ENCODE measurements at regions not wholly inside any gene's neighbourhood (a gene's known extent, or its start where the extent isn't known, plus 50 kb on each side); places are given as distances from the start of the nearest gene placed in this dataset.
"Not testable (repeated sequence)": the region's sequence is repeated elsewhere in the genome, so short reads cannot be mapped to it uniquely, and the experiment has no call there.

DNA sequence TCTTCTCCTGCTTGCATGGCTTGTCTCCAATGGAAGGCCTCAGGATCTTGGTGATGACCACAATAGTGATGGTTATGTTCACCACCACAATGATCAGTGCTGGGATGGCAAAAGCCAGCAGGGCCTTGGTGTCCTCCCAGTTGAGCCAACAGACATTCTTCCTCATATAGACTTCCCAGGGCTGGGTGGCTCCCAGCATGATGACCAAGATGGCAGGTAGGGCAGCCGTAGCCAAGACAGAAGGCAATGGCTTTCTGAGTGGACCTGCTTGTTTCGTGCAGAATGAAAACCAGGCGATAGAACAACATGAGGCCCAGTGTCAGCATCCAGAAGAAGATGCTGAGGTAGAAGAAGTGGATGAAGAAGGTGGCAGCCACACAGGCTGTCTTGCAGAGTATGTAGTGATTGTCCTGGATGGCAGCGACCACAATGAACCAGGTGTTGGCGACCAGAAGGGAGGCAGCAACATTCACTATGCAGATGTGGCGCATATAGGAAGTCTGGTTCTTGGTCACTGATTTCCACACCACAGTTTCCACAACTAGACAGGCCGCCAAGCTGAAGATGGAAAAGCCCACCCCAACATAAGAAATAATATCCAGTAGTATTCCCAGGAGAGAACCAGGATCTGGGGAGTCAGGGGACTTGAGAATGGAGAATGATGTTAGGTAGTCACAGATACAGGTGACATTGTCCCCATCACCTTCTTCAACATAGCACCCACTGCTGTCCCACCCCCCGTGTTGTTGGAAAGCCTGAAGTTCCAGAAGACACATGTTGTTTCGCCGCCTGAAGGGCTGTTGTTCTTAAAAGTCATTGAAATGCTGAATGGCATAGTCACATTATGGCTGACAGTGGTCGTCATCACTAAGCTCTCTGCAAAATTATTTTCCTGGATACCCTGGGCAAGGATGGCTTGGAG is 1671.4 kb downstream of the SPATA31A7 start:
- not testable (repeated sequence) for H3K27me3 ChIP-seq (ENCODE audit: control insufficient read depth in 5 of 5, insufficient read depth in 4 of 5, low read length in 5 of 5); H3K9ac ChIP-seq (ENCODE audit: low read length in 5 of 5); H3K9me3 ChIP-seq (ENCODE audit: control insufficient read depth in 5 of 5, low read length in 5 of 5); H3K4me3 ChIP-seq (ENCODE audit: low read depth in 1 of 5, low read length in 5 of 5); H3K36me3 ChIP-seq (ENCODE audit: control insufficient read depth in 5 of 5, insufficient read depth in 5 of 5, low read length in 5 of 5); H3K27ac ChIP-seq (ENCODE audit: low read depth, low read length)
- H3K4me1 ChIP-seq (ENCODE audit: control insufficient read depth in 5 of 5, insufficient read depth in 5 of 5, low read length in 5 of 5) = peaks cover 0 to 13% (median 4%) of the 10 kb centered on the region in 5 donors

DNA sequence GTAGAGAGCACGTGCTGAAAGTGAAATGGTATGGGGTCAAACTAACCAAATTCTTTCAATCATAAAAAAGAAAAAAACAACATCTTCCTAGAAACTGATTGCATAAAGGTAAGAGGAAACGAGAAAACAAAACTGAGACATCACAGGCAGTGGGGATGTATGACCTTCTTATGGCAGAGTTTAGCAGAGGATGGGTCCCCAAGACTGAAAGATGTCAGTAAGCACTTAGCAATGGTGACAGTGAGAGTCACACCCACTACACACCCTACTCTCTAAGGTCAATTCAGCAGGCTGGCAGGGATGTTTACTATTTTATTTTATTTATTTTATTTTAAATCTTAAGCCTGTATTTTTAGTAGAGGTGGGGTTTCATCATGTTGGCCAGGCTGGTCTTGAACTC is 1672.3 kb downstream of the SPATA31A7 start:
- H3K9ac ChIP-seq (ENCODE audit: low read length in 5 of 5); H3K27ac ChIP-seq (ENCODE audit: low read depth, low read length); H3K9me3 ChIP-seq (ENCODE audit: control insufficient read depth in 5 of 5, low read length in 5 of 5); H3K27me3 ChIP-seq (ENCODE audit: control insufficient read depth in 5 of 5, insufficient read depth in 4 of 5, low read length in 5 of 5); H3K4me3 ChIP-seq (ENCODE audit: low read depth in 1 of 5, low read length in 5 of 5); H3K36me3 ChIP-seq (ENCODE audit: control insufficient read depth in 5 of 5, insufficient read depth in 5 of 5, low read length in 5 of 5): not testable (repeated sequence)
- peaks cover 0 to 13% (median 4%) of the 10 kb centered on the region in 5 donors for H3K4me1 ChIP-seq (ENCODE audit: control insufficient read depth in 5 of 5, insufficient read depth in 5 of 5, low read length in 5 of 5)

DNA sequence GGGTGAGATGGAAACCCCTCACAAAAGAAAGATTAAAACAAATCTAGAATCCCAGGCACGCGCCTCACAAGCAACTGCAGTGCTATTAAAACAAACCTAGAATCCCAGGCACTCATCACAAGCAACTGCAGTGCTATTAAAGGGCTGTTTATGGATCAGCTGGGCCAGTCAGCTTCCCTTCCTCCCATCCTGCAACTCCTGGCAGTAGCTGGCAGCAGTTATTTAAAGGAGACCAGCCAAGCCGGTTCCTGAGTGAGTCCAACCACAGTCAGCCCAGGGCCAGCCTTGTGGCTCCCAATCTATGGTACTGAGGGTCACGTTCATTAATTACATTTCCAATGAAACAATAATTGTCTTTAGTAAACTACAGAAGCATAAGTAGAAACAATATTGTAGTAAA is 1673.5 kb downstream of the SPATA31A7 start:
- not testable (repeated sequence) for H3K27me3 ChIP-seq (ENCODE audit: control insufficient read depth in 5 of 5, insufficient read depth in 4 of 5, low read length in 5 of 5); H3K27ac ChIP-seq (ENCODE audit: low read depth, low read length); H3K9ac ChIP-seq (ENCODE audit: low read length in 5 of 5); H3K9me3 ChIP-seq (ENCODE audit: control insufficient read depth in 5 of 5, low read length in 5 of 5); H3K36me3 ChIP-seq (ENCODE audit: control insufficient read depth in 5 of 5, insufficient read depth in 5 of 5, low read length in 5 of 5); H3K4me3 ChIP-seq (ENCODE audit: low read depth in 1 of 5, low read length in 5 of 5)
- H3K4me1 ChIP-seq (ENCODE audit: control insufficient read depth in 5 of 5, insufficient read depth in 5 of 5, low read length in 5 of 5) = peaks cover 0 to 13% (median 4%) of the 10 kb centered on the region in 5 donors

DNA sequence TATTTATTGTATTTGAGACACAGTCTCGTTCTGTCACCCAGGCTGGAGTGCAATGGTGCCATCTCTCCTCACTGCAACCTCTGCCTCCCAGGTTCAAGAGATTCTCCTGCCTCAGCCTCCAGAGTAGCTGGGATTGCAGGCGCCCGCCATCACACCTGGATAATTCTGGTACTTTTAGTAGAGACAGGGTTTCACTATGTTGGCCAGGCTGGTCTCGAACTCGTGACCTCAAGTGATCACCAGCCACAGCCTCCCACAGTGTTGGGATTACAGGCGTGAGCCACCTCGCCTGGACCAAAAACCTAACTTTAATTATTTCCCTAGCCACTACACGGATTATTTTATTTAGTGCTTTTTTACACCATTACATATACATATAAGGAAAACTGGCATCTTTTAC is 1674.0 kb downstream of the SPATA31A7 start:
- not testable (repeated sequence) for H3K9me3 ChIP-seq (ENCODE audit: control insufficient read depth in 5 of 5, low read length in 5 of 5); H3K27ac ChIP-seq (ENCODE audit: low read depth, low read length); H3K36me3 ChIP-seq (ENCODE audit: control insufficient read depth in 5 of 5, insufficient read depth in 5 of 5, low read length in 5 of 5); H3K27me3 ChIP-seq (ENCODE audit: control insufficient read depth in 5 of 5, insufficient read depth in 4 of 5, low read length in 5 of 5); H3K4me3 ChIP-seq (ENCODE audit: low read depth in 1 of 5, low read length in 5 of 5); H3K9ac ChIP-seq (ENCODE audit: low read length in 5 of 5)
- H3K4me1 ChIP-seq (ENCODE audit: control insufficient read depth in 5 of 5, insufficient read depth in 5 of 5, low read length in 5 of 5) = peaks cover 0 to 13% (median 4%) of the 10 kb centered on the region in 5 donors

DNA sequence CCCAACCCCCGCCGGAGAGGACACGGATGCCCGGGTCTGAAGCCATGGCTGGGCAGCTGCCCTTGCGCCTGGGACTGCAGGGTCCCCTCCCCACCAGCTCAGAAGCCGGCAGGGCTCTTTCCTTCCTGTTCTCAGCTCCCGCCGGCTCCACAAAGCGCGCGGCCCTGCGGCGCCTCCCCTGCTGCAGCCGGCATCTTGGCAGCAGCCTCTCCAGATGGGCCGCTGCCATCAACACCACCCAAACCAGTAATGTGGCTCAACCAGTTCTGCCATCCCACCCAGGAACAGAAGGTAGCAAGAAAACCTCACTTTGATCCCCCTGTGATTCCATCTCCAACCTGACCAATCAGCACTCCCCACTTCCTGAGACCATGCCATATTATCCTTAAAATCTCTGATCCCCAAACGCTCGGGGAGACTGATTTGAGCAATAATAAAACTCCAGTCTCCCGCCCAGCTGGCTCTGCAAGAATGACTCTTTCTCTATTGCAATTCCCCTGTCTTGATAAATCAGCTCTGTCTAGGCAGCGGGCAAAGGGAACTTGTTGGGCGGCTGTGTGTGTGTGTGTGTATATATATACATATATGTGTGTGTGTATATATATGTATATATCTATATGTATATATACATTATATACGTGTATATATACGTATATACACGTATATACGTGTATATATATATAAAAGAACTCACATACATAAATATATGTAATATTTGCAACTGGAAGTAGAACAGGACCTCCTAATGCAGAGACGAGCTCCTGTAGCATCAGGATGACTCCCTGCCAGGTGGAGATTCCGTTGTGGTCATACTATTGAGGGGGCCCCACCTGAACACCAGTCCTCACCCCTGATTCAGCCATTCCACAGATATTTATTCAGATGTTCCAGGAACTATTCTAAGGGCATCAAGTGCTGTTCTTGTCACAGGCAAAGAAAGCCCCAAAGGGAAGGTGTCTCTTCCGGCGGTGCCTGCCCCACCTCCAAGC is 1674.9 kb downstream of the SPATA31A7 start:
- H3K9me3 ChIP-seq (ENCODE audit: control insufficient read depth in 5 of 5, low read length in 5 of 5); H3K9ac ChIP-seq (ENCODE audit: low read length in 5 of 5); H3K27ac ChIP-seq (ENCODE audit: low read depth, low read length); H3K27me3 ChIP-seq (ENCODE audit: control insufficient read depth in 5 of 5, insufficient read depth in 4 of 5, low read length in 5 of 5); H3K36me3 ChIP-seq (ENCODE audit: control insufficient read depth in 5 of 5, insufficient read depth in 5 of 5, low read length in 5 of 5): not testable (repeated sequence)
- Histone ChIP-seq H3K4me3 (ENCODE audit: low read depth in 1 of 5, low read length in 5 of 5) (peak overlapping the region in 3 of 5 donors; percentile 29 to 48 (median 39)), H3K4me1 (ENCODE audit: control insufficient read depth in 5 of 5, insufficient read depth in 5 of 5, low read length in 5 of 5) (peaks cover 0 to 13% (median 4%) of the 10 kb centered on the region in 5 donors)

DNA sequence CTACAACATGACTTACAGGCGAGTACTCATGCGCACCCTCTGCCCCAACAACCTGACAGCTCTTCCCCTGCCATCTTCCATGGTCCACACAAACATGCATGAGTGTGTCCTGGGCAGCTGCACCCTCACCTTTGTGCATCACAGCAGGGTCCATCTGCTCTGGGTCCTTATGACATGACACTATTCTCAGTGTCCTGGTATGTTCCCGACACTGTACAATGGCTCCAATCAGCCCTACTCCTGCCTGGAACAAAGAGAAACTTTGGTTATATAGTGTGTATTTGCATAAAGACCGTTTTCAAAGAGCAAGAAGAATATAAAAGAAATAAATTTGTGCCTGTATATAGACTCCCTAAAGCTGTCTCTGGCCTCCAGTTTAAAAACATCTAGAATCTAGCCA is 1679.2 kb downstream of the SPATA31A7 start:
- H3K9me3 ChIP-seq (ENCODE audit: control insufficient read depth in 5 of 5, low read length in 5 of 5); H3K27me3 ChIP-seq (ENCODE audit: control insufficient read depth in 5 of 5, insufficient read depth in 4 of 5, low read length in 5 of 5); H3K27ac ChIP-seq (ENCODE audit: low read depth, low read length); H3K4me1 ChIP-seq (ENCODE audit: control insufficient read depth in 5 of 5, insufficient read depth in 5 of 5, low read length in 5 of 5); H3K36me3 ChIP-seq (ENCODE audit: control insufficient read depth in 5 of 5, insufficient read depth in 5 of 5, low read length in 5 of 5); H3K4me3 ChIP-seq (ENCODE audit: low read depth in 1 of 5, low read length in 5 of 5); H3K9ac ChIP-seq (ENCODE audit: low read length in 5 of 5): not testable (repeated sequence)

DNA sequence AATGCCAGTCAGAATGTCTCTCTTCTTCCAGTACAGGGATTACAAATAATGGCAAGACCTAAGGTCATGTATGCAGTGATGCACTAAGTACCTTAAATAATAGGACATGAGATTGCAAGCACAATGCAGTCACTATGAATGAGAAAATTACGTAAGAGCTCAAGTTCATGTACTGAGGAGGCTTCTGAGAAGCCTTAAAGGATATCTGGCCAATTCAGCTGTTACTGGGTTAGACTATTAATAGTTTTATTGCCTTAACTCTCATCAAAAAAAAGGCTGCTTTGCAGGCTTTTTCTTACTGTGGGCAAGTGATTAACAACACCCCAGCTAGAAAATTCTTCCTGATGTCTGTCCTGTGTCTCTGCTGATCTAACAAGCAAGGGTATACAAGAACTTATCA is 1681.9 kb downstream of the SPATA31A7 start:
- H3K27me3 ChIP-seq (ENCODE audit: control insufficient read depth in 5 of 5, insufficient read depth in 4 of 5, low read length in 5 of 5); H3K27ac ChIP-seq (ENCODE audit: low read depth, low read length); H3K4me3 ChIP-seq (ENCODE audit: low read depth in 1 of 5, low read length in 5 of 5); H3K9ac ChIP-seq (ENCODE audit: low read length in 5 of 5); H3K9me3 ChIP-seq (ENCODE audit: control insufficient read depth in 5 of 5, low read length in 5 of 5); H3K36me3 ChIP-seq (ENCODE audit: control insufficient read depth in 5 of 5, insufficient read depth in 5 of 5, low read length in 5 of 5); H3K4me1 ChIP-seq (ENCODE audit: control insufficient read depth in 5 of 5, insufficient read depth in 5 of 5, low read length in 5 of 5): not testable (repeated sequence)

DNA sequence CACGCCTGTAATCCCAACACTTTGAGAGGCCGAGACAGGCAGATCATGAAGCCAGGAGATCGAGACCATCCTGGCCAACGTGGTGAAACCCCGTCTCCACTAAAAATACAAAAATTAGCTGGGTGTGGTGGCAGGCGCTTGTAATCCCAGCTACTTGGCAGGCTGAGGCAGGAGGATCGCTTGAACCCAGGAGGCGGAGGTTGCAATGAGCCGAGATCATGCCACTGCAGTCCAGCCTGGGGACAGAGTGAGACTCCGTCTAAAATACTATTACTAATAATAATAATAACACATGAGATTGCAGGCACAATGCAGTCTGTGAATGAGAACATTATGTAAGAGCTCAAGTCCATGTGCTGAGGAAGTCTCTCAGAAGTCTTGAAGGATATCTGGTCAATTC is 1684.4 kb downstream of the SPATA31A7 start:
- H3K4me1 ChIP-seq (ENCODE audit: control insufficient read depth in 5 of 5, insufficient read depth in 5 of 5, low read length in 5 of 5); H3K9me3 ChIP-seq (ENCODE audit: control insufficient read depth in 5 of 5, low read length in 5 of 5); H3K36me3 ChIP-seq (ENCODE audit: control insufficient read depth in 5 of 5, insufficient read depth in 5 of 5, low read length in 5 of 5); H3K9ac ChIP-seq (ENCODE audit: low read length in 5 of 5); H3K4me3 ChIP-seq (ENCODE audit: low read depth in 1 of 5, low read length in 5 of 5); H3K27me3 ChIP-seq (ENCODE audit: control insufficient read depth in 5 of 5, insufficient read depth in 4 of 5, low read length in 5 of 5); H3K27ac ChIP-seq (ENCODE audit: low read depth, low read length): not testable (repeated sequence)

DNA sequence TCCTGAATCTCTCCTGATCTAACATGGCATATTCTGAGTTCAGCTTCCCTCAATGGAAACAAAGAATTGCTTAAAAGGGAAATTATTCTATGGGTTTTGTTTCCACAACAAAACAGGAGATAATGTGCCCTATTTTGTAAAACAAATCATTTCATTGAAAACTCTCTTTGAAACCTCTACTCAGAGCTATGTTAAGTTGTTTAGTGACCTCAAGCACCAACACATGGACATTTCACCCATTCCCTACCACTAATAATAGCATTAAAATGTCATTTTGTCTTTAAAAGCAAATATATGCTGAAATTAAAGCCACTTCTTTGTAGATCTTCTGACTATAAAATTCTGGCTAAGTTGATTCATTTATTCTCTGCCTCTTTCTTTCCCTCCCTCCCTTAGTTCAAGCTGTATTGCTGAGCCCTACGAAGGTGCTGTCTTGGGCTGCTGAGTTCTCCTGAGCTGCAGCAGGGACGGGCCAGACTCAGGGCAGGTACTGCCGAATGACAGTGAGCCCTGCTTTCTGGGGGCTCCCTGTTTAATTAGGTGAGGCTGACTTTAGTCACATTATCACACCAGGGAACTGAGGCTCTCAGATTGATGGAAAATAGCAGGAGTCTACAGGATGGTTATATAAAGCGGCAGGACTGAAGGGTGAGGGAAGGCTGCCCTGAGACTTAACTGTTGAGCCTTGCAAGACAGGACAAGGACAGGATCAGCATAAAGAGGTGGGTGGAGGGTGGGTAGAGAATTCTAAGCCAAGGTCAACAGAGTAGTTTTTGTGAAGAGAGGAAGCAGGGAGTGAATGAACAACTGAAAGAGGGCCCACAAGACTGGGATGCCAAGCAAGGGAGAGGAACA is 1685.1 kb downstream of the SPATA31A7 start:
- H3K27ac ChIP-seq (ENCODE audit: low read depth, low read length); H3K4me3 ChIP-seq (ENCODE audit: low read depth in 1 of 5, low read length in 5 of 5); H3K36me3 ChIP-seq (ENCODE audit: control insufficient read depth in 5 of 5, insufficient read depth in 5 of 5, low read length in 5 of 5); H3K9me3 ChIP-seq (ENCODE audit: control insufficient read depth in 5 of 5, low read length in 5 of 5); H3K27me3 ChIP-seq (ENCODE audit: control insufficient read depth in 5 of 5, insufficient read depth in 4 of 5, low read length in 5 of 5); H3K9ac ChIP-seq (ENCODE audit: low read length in 5 of 5); H3K4me1 ChIP-seq (ENCODE audit: control insufficient read depth in 5 of 5, insufficient read depth in 5 of 5, low read length in 5 of 5): not testable (repeated sequence)
